ENCODE measurements at regions not wholly inside any gene's neighbourhood (a gene's known extent, or its start where the extent isn't known, plus 50 kb on each side); places are given as distances from the start of the nearest gene placed in this dataset.

DNA sequence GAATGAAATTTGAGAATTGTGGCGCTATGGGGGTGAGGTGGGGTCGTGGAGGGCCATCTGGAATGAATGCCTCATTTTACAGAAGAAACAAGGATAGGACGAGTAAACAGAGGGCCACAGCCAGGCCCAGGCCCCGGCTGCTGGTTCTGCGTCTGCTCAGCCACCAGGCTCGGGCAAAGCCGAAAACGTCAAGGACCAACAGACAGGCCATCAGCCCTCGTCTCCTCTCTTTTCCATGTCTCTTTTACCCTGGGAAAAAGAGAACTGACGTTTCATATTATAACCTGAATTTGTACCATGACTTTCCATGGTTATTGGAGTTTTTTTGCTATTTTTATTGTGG lies 212.4 kb upstream of the ARID1B start:
- TF ChIP-seq, protein P1, sequence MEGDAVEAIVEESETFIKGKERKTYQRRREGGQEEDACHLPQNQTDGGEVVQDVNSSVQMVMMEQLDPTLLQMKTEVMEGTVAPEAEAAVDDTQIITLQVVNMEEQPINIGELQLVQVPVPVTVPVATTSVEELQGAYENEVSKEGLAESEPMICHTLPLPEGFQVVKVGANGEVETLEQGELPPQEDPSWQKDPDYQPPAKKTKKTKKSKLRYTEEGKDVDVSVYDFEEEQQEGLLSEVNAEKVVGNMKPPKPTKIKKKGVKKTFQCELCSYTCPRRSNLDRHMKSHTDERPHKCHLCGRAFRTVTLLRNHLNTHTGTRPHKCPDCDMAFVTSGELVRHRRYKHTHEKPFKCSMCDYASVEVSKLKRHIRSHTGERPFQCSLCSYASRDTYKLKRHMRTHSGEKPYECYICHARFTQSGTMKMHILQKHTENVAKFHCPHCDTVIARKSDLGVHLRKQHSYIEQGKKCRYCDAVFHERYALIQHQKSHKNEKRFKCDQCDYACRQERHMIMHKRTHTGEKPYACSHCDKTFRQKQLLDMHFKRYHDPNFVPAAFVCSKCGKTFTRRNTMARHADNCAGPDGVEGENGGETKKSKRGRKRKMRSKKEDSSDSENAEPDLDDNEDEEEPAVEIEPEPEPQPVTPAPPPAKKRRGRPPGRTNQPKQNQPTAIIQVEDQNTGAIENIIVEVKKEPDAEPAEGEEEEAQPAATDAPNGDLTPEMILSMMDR (IDR thresholded peaks at IDR 0.05): no peak
- no peak for TF ChIP-seq POLR2AphosphoS5 (IDR thresholded peaks at IDR 0.05)

Data from upper lobe of left lung (tissue), 4 donors.